Activated T-cell treated with anti-CD3 and anti-CD28 coated beads, Interleukin-2, amount 50 U/mL, for 72 hours (primary cell): ENCODE measurements at regions not wholly inside any gene's neighbourhood (a gene's known extent, or its start where the extent isn't known, plus 50 kb on each side); places are given as distances from the start of the nearest gene placed in this dataset.

Experiments used
- ATAC-seq, 2 donors: fragments of 150-1000 bp; cut with Tn5 transposase; replicated peaks in 1 of 2; 2 replicates each; pipeline ENCODE4 v1.10.0; 2021; ENCODE audit warnings: moderate library complexity in 2 of 2, mild to moderate bottlenecking in 1 of 2
- DNase-seq, 2 donors: peaks; one replicate each; pipeline ENCODE4 v3.0.0; 2021 to 2022; ENCODE audit warnings: mixed read lengths in 1 of 2
- H3K27ac Mint-ChIP-seq: one replicate; pipeline ENCODE4 v1.8.0; 2022; ENCODE audit warnings: mild to moderate bottlenecking, moderate library complexity, mixed read lengths
- H3K27me3 Mint-ChIP-seq: one replicate; pipeline ENCODE4 v1.8.0; 2022; ENCODE audit warnings: low read depth, mixed read lengths
- H3K36me3 Mint-ChIP-seq, 2 donors: one replicate each; pipeline ENCODE4 v1.8.0; 2022; ENCODE audit warnings: mixed read lengths in 2 of 2, mild to moderate bottlenecking in 1 of 2; ENCODE audit not compliant: insufficient read depth in 2 of 2
- H3K4me1 Mint-ChIP-seq: one replicate; pipeline ENCODE4 v1.8.0; 2022; ENCODE audit warnings: low read depth, mixed read lengths
- H3K4me3 Mint-ChIP-seq, 2 donors: one replicate each; pipeline ENCODE4 v1.8.0; 2022; ENCODE audit warnings: mild to moderate bottlenecking in 2 of 2, mixed read lengths in 2 of 2, moderate library complexity in 2 of 2
- H3K9me3 Mint-ChIP-seq, 2 donors: one replicate each; pipeline ENCODE4 v1.8.0; 2022; ENCODE audit warnings: mixed read lengths in 2 of 2

DNA sequence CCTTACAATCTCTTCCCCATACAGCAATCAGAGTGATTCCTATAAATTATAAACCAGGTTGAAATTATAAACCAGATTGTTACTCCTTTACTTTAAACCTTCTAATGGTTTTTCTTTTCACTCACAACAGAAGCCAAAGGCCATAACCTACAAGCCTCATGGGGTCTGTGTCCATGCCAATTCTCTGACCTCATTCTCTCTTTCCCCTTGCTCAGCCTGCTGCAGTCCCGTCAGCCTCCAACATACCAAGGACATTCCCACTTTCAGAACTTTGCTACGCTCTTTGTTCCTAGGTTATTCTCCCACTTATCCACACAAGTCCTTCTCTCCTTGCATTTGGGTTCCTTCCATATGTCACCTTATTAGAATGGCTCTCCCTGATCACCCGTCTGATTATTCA, 277.9 kb upstream of the TCF21 start:
- no peaks in the 10 kb centered on the region for H3K4me1 Mint-ChIP-seq
- DNase-seq (no peak), ATAC-seq (no peak)
- H3K4me3 Mint-ChIP-seq, result no peak overlapping the region
- H3K27me3 Mint-ChIP-seq, result no peaks in the 10 kb centered on the region
- H3K36me3 Mint-ChIP-seq, result peaks cover 0 to 1% of the 10 kb centered on the region in 2 donors
- peaks cover 0 to under 1% of the 10 kb centered on the region in 2 donors for H3K9me3 Mint-ChIP-seq
- no peak overlapping the region for H3K27ac Mint-ChIP-seq

DNA sequence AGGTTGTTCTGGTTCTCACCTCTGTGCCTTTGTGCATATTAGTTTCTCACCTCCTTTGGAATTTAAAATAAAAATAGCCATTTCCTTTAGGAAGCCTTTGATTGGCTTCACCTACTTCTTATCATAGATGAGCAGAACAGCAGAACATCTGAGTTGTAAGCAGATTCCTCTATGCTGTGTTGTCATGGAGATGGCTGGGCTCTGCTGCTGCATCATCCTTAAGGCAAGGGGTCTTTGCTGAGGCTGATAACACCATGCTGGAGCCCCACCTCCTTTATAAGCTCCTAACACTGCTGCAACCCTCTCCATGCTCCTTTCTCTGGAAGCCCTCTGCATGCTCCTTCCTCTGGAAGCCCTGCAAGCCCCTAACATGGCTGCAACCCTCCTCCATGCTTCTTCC, 276.5 kb upstream of the TCF21 start:
- no peaks in the 10 kb centered on the region for H3K27me3 Mint-ChIP-seq
- no peaks in the 10 kb centered on the region for H3K4me1 Mint-ChIP-seq
- peaks cover 4 to 5% of the 10 kb centered on the region in 2 donors for H3K9me3 Mint-ChIP-seq
- DNase-seq (no peak), ATAC-seq (no peak)
- peaks cover 0 to 1% of the 10 kb centered on the region in 2 donors for H3K36me3 Mint-ChIP-seq
- H3K27ac Mint-ChIP-seq, result no peak overlapping the region
- H3K4me3 Mint-ChIP-seq, result no peak overlapping the region

DNA sequence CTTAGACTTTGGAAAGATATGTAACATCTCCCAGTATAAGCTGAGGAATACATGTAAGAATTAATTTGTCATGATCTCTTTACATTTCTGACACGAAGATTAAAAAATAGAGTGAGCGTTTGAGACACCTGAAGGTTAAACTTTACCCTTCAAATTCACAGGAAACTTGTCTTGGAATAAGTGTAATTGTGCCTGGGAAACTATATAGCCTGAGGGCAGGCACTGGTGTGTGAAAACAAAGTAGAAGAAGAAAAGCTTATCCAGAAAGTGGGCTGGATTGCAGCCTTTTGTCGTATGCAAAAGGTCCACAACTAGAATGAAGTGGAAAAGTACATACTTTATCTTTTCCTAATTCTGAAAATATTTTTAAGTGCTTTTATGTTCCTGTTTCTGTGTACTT, 275.7 kb upstream of the TCF21 start:
- Mint-ChIP-seq H3K27me3 (no peaks in the 10 kb centered on the region), H3K4me1 (no peaks in the 10 kb centered on the region), H3K36me3 (peaks cover 0 to 1% of the 10 kb centered on the region in 2 donors), H3K9me3 (peaks cover 5 to 6% of the 10 kb centered on the region in 2 donors), H3K27ac (no peak overlapping the region), H3K4me3 (no peak overlapping the region)
- ATAC-seq (no peak), DNase-seq (no peak)

DNA sequence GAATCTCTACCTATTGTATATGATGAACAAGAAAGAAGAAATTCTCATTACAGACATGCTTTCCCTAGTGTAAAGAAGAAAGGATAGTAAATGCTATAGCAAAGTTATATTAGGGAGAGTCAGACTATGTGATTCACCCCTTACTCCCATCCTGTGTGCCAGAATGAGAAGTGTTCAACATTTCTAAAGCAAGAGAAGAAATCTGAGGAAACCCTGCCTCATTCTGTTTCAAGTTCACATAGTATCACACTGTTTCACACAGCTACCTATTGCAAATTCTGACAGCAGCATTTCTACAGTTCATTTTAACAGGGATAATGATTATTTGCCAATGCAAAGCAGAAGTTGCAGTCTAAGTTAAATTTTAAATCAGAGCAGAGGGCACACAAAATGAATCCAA, 267.2 kb upstream of the TCF21 start:
- DNase-seq (no peak), ATAC-seq (no peak)
- Mint-ChIP-seq H3K9me3 (peaks cover 5 to 10% of the 10 kb centered on the region in 2 donors), H3K36me3 (no peaks in the 10 kb centered on the region), H3K4me3 (no peak overlapping the region), H3K4me1 (no peaks in the 10 kb centered on the region), H3K27me3 (no peaks in the 10 kb centered on the region), H3K27ac (no peak overlapping the region)

DNA sequence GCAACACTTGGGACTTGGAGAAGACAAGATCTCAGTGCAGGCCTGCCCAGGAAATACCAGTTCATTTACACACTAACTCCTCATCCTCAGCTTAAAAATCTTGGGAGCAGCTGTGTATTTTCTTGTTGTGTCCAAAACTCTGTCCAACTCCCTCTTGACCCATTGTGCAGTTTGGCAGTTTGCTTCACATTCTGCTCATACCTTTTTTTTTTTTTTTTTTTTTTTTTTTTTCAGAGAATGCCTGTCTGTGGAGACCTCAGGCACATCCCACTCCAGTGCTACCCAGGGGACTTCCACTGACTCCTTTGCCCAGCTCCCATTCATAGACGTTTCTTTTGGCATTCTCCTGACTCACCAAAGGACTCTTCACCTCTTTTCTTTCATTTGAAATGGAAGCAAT, 265.8 kb upstream of the TCF21 start:
- Mint-ChIP-seq H3K27me3 (no peaks in the 10 kb centered on the region), H3K27ac (no peak overlapping the region), H3K4me3 (no peak overlapping the region), H3K4me1 (no peaks in the 10 kb centered on the region), H3K36me3 (no peaks in the 10 kb centered on the region), H3K9me3 (peaks cover 0 to 7% of the 10 kb centered on the region in 2 donors)
- DNase-seq (no peak), ATAC-seq (no peak)

DNA sequence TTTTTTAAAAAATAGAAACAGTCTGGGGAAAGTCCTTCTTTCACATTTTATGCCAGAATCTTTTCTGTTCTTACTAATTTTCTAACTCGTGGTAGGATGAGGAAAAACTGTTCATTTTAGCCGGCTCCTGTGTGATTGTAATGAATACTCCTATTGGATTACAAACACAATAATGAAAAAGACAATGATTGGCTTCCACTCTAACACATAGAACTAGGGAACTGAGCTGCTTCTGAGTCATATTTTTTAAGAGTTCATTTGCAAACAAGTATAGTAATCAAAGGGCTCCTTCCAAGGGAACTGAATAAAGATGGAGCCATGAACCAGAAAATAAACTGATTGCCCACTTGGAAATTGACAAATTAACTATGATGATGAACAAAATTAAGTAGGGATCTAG, 265.3 kb upstream of the TCF21 start:
- Mint-ChIP-seq H3K4me1 (no peaks in the 10 kb centered on the region), H3K36me3 (no peaks in the 10 kb centered on the region), H3K27ac (no peak overlapping the region), H3K27me3 (no peaks in the 10 kb centered on the region), H3K9me3 (peaks cover 0 to 5% of the 10 kb centered on the region in 2 donors), H3K4me3 (no peak overlapping the region)
- DNase-seq (no peak), ATAC-seq (no peak)

DNA sequence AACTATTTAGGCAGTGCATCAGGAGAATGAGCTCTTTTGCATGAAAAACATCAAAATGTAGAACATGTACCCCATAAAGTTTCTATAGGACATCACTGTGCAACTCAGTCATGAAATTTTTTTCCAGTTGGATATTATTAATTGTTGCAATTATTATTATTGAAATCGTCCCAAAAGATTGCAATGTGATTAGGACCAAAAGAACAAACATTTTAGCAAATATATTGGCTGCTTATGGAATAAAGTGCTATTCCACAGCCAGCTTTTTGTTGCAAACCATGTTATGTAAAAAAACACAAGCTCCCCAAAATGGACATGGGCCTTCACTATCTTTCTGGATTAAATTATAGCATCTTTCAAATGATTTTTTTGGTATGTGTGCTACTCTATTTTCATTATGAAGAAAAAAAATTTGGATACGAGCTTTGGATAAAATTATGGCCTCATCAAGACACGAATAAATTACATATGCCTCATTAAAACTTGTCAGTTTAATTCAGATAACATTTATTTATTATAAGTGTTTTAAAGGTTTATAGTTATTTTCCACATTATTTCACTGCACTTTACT, 262.7 kb upstream of the TCF21 start:
- Mint-ChIP-seq H3K36me3 (no peaks in the 10 kb centered on the region), H3K4me3 (no peak overlapping the region), H3K9me3 (no peaks in the 10 kb centered on the region), H3K27ac (no peak overlapping the region), H3K27me3 (no peaks in the 10 kb centered on the region), H3K4me1 (no peaks in the 10 kb centered on the region)
- DNase-seq (no peak), ATAC-seq (no peak)

DNA sequence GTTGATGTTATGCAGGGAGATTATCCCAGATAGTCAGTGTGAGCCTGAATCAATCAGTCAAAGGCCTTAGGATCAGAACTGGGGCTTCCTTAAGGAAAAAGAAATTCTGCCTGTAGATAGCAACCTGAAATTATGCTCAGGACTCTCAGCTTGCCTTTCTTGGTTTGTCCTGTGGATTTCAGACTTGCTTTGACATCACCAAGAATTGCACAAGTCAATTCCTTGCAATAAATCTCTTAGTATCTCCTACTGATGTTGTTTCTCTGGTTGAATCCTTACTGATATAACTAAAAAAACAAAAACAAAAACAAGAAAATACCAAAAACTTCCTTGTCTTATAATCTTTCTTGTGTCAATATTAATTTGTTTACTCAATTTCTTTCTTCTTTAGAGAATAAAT, 258.9 kb upstream of the TCF21 start:
- Mint-ChIP-seq H3K27ac (no peak overlapping the region), H3K4me3 (no peak overlapping the region), H3K4me1 (no peaks in the 10 kb centered on the region), H3K27me3 (no peaks in the 10 kb centered on the region), H3K36me3 (no peaks in the 10 kb centered on the region), H3K9me3 (no peaks in the 10 kb centered on the region)
- ATAC-seq (no peak), DNase-seq (no peak)

DNA sequence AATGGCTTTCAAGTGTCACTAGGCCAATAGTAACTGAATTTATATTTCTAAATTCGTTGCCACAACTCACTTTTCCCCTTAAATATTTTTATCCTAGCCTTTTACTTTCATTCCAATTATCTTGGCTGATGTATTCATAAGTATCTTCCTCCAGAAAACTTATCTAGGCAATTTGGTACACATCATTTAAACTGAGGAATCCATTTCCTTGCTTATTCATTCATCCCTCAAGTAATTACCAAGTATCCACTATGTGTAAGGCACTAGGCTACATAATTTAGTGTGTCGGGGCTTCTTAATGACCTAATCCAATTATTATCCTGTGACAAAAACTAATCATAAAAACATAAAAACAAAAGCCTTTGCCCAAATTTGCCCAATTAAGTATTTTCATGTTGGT, 258.3 kb upstream of the TCF21 start:
- no peak overlapping the region for H3K27ac Mint-ChIP-seq
- no peaks in the 10 kb centered on the region for H3K9me3 Mint-ChIP-seq
- no peak overlapping the region for H3K4me3 Mint-ChIP-seq
- H3K4me1 Mint-ChIP-seq, result no peaks in the 10 kb centered on the region
- no peaks in the 10 kb centered on the region for H3K36me3 Mint-ChIP-seq
- ATAC-seq (no peak), DNase-seq (no peak)
- H3K27me3 Mint-ChIP-seq, result no peaks in the 10 kb centered on the region

DNA sequence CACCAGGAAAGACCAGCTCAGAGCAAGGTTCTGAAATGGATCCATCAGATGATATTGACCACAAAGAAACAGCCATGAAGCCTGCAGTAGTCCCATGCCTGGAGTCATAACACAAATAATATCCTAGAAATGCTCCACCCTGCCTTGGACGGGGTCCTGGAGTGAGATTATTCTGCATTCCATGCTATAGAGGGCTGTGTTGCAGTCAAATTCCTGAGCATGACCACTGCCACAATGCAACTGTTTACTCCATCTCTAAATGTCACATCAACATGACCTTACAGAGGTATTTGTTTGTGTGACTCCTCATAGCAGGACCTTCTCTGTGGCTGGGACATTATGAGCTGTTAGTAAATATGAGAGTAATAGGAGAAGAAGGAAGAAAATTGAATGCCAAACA, 257.5 kb upstream of the TCF21 start:
- no peak overlapping the region for H3K4me3 Mint-ChIP-seq
- no peaks in the 10 kb centered on the region for H3K9me3 Mint-ChIP-seq
- no peaks in the 10 kb centered on the region for H3K27me3 Mint-ChIP-seq
- H3K27ac Mint-ChIP-seq, result no peak overlapping the region
- H3K4me1 Mint-ChIP-seq, result no peaks in the 10 kb centered on the region
- no peak for DNase-seq
- no peak for ATAC-seq
- H3K36me3 Mint-ChIP-seq, result no peaks in the 10 kb centered on the region

DNA sequence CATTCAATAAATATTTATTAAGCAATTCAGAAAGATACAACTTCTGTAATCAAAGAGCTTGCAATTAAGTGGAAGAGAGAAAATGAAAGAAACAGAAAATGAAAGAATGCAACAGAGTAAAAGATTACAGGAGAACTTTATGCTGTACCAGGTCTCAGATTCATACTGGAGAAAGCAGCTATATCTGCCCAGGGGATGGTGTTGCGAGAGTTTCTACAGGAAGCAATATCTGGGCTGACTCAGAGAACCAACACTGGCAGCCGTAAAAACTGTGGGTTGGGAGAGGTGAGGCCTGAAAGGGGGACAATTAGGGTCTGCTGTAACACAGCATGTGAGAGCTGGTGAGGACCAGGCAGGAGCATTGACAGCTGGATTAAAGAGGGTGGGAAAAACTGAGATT, 256.7 kb upstream of the TCF21 start:
- H3K36me3 Mint-ChIP-seq, result no peaks in the 10 kb centered on the region
- no peaks in the 10 kb centered on the region for H3K27me3 Mint-ChIP-seq
- no peak overlapping the region for H3K27ac Mint-ChIP-seq
- DNase-seq (no peak), ATAC-seq (no peak)
- H3K9me3 Mint-ChIP-seq, result no peaks in the 10 kb centered on the region
- H3K4me3 Mint-ChIP-seq, result no peak overlapping the region
- no peaks in the 10 kb centered on the region for H3K4me1 Mint-ChIP-seq

DNA sequence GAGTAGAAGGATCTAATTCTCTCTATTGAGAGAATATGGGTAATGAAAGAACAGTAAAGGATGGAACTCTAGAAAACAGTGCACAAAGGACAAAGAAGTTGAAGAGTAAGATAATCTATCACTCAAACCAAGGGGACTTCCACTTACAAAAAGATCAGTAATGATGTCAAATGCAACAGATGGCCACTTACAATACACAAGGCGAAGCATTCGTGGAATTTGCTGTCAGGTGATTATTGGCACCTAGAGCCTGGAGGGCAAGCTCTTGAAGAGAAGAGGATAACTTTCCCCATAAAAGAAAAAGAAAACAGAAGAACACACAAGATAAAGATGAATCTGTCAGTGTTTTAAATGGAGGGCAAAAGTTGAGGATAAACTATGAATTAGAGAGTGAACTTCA, 256.0 kb upstream of the TCF21 start:
- DNase-seq (no peak), ATAC-seq (no peak)
- Mint-ChIP-seq H3K36me3 (no peaks in the 10 kb centered on the region), H3K27me3 (no peaks in the 10 kb centered on the region), H3K9me3 (no peaks in the 10 kb centered on the region), H3K27ac (no peak overlapping the region), H3K4me3 (no peak overlapping the region), H3K4me1 (no peaks in the 10 kb centered on the region)

DNA sequence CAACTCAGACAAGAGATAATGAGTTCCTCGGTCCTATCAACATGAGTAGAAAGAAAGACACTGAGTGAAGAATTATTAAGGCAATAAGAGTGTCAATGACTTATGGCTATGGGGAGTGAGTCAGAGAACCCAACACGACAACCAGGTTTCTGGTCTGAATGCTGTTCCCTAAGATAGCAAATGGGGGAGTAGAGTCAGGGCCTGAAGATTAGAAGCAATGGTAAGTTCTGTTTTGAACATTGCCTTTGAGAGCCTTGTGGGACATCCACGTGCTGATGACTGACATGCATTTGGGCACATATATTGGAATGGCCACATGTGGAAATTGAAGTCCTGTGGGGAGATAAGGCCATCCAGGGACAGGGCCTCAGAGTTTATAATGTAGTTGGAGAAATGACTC, 254.4 kb upstream of the TCF21 start:
- Mint-ChIP-seq H3K27ac (no peak overlapping the region), H3K27me3 (no peaks in the 10 kb centered on the region), H3K36me3 (no peaks in the 10 kb centered on the region), H3K4me3 (no peak overlapping the region), H3K4me1 (no peaks in the 10 kb centered on the region), H3K9me3 (peaks cover 2 to 5% of the 10 kb centered on the region in 2 donors)
- ATAC-seq (no peak), DNase-seq (no peak)

DNA sequence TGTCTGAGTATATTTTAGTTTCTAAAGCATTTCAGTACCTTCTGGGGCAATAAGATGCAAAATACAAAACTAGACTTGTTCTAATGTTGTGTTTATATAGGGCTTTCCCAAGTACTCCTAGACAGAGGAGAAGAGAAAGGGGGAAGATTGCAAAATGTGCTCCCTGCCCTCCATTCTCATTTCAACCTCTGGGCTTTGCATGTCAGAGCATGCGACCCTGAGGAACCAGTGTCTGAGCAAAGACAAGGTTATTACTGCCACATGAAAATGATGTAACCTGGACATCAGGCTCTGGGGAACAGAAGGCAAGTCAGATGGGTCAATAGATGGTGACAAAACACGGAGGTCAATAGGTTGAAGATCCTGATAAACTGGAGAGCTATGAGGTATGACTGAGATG, 253.5 kb upstream of the TCF21 start:
- Mint-ChIP-seq H3K9me3 (peaks cover 2 to 5% of the 10 kb centered on the region in 2 donors), H3K27me3 (no peaks in the 10 kb centered on the region), H3K4me3 (no peak overlapping the region), H3K36me3 (no peaks in the 10 kb centered on the region), H3K4me1 (no peaks in the 10 kb centered on the region), H3K27ac (no peak overlapping the region)
- DNase-seq (no peak), ATAC-seq (no peak)
